ENCODE measurements at regions not wholly inside any gene's neighbourhood (a gene's known extent, or its start where the extent isn't known, plus 50 kb on each side); places are given as distances from the start of the nearest gene placed in this dataset.

DNA sequence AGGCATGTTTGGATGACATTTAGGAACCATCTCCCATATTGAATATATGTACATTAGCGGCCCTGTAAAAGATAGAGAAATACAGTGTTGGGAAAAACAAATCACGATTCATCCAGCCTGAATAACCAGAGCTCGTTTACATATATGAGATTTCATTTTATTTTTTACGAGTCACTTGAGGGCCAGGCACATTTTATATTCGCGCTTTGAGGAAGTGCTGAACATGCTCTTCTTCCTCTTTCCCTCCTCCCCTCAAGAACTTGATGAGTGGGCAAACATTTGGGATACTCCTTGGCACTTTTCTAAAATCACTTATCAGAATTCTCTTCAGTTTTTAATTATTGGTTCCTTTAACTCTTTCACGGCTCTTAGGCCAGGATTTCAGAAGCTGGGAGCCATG, 268.0 kb upstream of the TANK start:
- TF ChIP-seq, protein P1, sequence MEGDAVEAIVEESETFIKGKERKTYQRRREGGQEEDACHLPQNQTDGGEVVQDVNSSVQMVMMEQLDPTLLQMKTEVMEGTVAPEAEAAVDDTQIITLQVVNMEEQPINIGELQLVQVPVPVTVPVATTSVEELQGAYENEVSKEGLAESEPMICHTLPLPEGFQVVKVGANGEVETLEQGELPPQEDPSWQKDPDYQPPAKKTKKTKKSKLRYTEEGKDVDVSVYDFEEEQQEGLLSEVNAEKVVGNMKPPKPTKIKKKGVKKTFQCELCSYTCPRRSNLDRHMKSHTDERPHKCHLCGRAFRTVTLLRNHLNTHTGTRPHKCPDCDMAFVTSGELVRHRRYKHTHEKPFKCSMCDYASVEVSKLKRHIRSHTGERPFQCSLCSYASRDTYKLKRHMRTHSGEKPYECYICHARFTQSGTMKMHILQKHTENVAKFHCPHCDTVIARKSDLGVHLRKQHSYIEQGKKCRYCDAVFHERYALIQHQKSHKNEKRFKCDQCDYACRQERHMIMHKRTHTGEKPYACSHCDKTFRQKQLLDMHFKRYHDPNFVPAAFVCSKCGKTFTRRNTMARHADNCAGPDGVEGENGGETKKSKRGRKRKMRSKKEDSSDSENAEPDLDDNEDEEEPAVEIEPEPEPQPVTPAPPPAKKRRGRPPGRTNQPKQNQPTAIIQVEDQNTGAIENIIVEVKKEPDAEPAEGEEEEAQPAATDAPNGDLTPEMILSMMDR (IDR thresholded peaks at IDR 0.05): no peak
- TF ChIP-seq POLR2A (IDR thresholded peaks at IDR 0.05): no peak

Data from tibial nerve (tissue), 3 donors.